Stimulated activated CD4-positive, alpha-beta T cell treated with anti-CD3 and anti-CD28 coated beads, Interleukin-4, amount 100 ng/mL, for 4 hours (primary cell): ENCODE measurements at regions not wholly inside any gene's neighbourhood (a gene's known extent, or its start where the extent isn't known, plus 50 kb on each side); places are given as distances from the start of the nearest gene placed in this dataset.

Source experiments
- DNase-seq, 2 experiments: peaks; one replicate each; pipeline ENCODE4 v3.0.0-alpha.2; 2020

- DNase-seq = no peak
These were observed 95.9 kb upstream of the KLHL25 start for GRCh38 chr15:85890620-85890980.

GRCh38 chr15:85891470-85891869, 96.7 kb upstream of the KLHL25 start:
- DNase-seq = no peak

- no peak for DNase-seq
These were observed 97.5 kb upstream of the KLHL25 start for GRCh38 chr15:85892232-85892631.

GRCh38 chr15:85897207-85897894, 102.6 kb upstream of the KLHL25 start:
- no peak for DNase-seq

GRCh38 chr15:85897895-85898717, 103.4 kb upstream of the KLHL25 start:
- no peak for DNase-seq

- no peak for DNase-seq
These were observed 105.2 kb upstream of the KLHL25 start for GRCh38 chr15:85899927-85900326.

- DNase-seq = no peak
These were observed 111.2 kb upstream of the KLHL25 start for GRCh38 chr15:85905751-85906450.

GRCh38 chr15:85906640-85907039, 111.9 kb upstream of the KLHL25 start:
- DNase-seq = no peak

GRCh38 chr15:85910834-85911233, 116.1 kb upstream of the KLHL25 start:
- no peak for DNase-seq

GRCh38 chr15:85913461-85913860, 118.7 kb upstream of the KLHL25 start:
- no peak for DNase-seq

GRCh38 chr15:85920956-85921355, 126.2 kb upstream of the KLHL25 start:
- DNase-seq = no peak

GRCh38 chr15:85924088-85924487, 129.4 kb upstream of the KLHL25 start:
- no peak for DNase-seq

- DNase-seq = no peak
These were observed 131.0 kb upstream of the KLHL25 start for GRCh38 chr15:85925649-85926237.

GRCh38 chr15:85926834-85927233, 132.1 kb upstream of the KLHL25 start:
- DNase-seq = no peak

GRCh38 chr15:85927931-85928537, 133.3 kb upstream of the KLHL25 start:
- no peak for DNase-seq

- DNase-seq = no peak
These were observed 135.1 kb upstream of the KLHL25 start for GRCh38 chr15:85929786-85930185.

- no peak for DNase-seq
These were observed 137.7 kb upstream of the KLHL25 start for GRCh38 chr15:85932391-85932790.

GRCh38 chr15:85934691-85935090, 140.0 kb upstream of the KLHL25 start:
- DNase-seq = no peak

- no peak for DNase-seq
These were observed 140.5 kb upstream of the KLHL25 start for GRCh38 chr15:85935182-85935581.

GRCh38 chr15:85937661-85938060, 142.0 kb upstream of the AGBL1 start:
- no peak for DNase-seq

- no peak for DNase-seq
These were observed 138.3 kb upstream of the AGBL1 start for GRCh38 chr15:85941186-85941855.

- DNase-seq = no peak
These were observed 137.0 kb upstream of the AGBL1 start for GRCh38 chr15:85942632-85943031.
